HTR-8/SVneo (cell line): ENCODE measurements at regions not wholly inside any gene's neighbourhood (a gene's known extent, or its start where the extent isn't known, plus 50 kb on each side); places are given as distances from the start of the nearest gene placed in this dataset.
"Not testable (repeated sequence)": the region's sequence is repeated elsewhere in the genome, so short reads cannot be mapped to it uniquely, and the experiment has no call there.

Experiments used
- DNase-seq: peaks from one replicate; pipeline ENCODE4 v3.0.0; 2011; ENCODE audit warnings: low spot score, mixed read lengths; ENCODE audit not compliant: insufficient read length
- FAIRE-seq: peaks from 2 replicates; lab custom pipeline; 2011; peaks lifted over from hg19 to GRCh38; lab: Jason Lieb, UNC

GRCh38 chr5:152606776-152607364 lies 201.8 kb upstream of the NMUR2 start:
- no peak for FAIRE-seq
- DNase-seq, result no peak

GRCh38 chr5:152607401-152608160 lies 202.5 kb upstream of the NMUR2 start:
- FAIRE-seq (no peak), DNase-seq (no peak)

GRCh38 chr5:152608458-152608857 lies 203.4 kb upstream of the NMUR2 start:
- DNase-seq (no peak), FAIRE-seq (no peak)

DNA sequence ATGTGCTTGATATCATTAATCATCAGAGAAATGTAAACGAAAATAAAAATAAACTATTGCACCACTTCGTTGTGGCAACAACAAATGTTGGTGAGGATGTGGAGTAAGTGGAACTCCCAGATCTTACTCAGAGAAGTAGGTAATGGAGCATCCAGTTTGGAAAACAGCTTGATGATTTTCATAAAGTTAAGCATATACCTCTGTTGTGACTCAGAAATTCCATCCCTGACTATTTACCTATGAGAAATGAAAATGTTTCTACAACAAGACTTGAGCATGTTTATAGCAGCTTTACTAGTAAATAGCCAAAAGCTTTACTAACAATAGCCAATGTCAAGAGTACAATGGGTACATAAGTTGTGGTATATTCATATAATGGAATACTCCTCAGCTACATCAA lies 214.7 kb upstream of the NMUR2 start:
- FAIRE-seq (no peak), DNase-seq (no peak)

GRCh38 chr5:152622628-152623027 lies 217.5 kb upstream of the NMUR2 start:
- FAIRE-seq, result no peak
- no peak for DNase-seq

DNA sequence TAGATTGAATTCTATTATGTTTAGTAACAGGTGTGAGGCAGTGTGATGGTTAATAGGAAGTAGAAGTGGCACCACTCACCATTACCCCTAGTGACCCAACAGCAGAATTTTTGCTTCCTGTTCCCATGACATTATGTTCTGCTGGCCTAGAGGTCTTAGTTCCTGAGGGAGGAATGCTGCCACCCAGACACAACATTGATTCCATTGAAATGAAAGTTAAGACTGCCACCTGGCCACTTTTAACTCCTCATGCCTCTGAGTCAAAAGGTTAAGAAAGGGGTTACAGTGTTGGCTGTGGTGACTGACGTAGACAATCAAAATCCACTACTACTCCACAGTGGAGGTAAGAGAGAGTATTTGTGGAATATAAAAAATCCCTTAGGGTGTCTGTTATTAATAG lies 218.9 kb upstream of the NMUR2 start:
- FAIRE-seq, result no peak

DNA sequence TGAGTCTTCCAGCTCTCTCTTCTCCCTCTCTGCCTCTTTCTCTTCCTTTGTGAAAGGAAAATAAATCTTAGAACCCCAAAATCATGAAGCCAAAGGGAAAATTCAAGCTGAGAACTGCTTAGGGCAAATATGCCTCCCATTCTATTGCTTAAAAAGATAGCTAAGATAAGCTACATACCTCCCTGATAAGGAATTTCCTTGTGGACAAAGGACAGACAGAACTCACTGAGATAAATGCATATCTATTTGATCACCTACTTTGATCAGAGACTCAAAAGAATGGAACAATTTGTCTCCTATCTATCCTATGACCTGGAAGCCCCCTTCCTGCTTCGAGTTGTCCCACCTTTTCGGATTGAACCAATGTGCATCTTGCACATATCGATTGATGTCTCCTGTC lies 220.6 kb upstream of the NMUR2 start:
- no peak for DNase-seq
- FAIRE-seq, result no peak

More for the DNA sequence above, 218.9 kb upstream of the NMUR2 start:
- no peak for DNase-seq

DNA sequence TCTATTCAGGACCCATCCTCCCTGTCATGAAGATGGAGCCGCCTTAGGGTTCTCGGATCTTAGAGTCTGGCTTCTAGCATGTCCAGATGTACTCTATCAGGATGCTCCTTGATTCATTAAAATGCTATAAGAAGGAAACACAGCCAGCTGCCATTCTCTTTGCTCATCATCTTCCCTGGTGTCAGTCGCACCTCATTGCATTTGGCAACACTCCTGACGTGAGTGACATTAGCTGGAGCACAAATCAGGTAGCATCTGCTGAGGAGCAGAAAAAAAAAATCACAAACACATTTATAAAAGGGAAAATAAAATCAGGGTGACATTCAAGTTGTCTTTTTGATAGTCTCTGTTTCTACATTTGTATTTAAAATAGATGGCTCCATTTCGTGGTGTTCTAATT lies 226.1 kb upstream of the NMUR2 start:
- DNase-seq, result no peak
- FAIRE-seq, result no peak

GRCh38 chr5:152632360-152632759 lies 227.3 kb upstream of the NMUR2 start:
- no peak for DNase-seq
- FAIRE-seq, result no peak

DNA sequence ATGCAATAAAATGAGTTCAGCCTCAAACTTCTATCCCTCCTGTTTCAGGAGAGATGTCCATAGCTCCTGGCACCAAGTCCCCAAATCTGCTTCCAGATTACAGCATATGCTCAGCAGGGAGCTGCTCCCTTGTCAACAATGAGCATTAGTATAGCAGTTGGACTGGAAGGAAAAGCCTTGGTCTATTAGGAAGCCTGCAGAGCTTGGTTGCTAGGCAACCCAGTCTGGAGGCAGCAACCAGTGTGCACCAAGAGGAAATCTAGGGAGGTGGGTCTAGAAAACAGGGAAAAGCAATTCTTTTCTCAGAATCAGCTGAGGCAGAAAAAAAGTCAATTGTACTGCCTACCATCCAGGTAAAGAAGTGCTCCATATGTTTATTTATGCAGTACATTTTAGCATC lies 229.5 kb upstream of the NMUR2 start:
- FAIRE-seq (no peak), DNase-seq (no peak)

DNA sequence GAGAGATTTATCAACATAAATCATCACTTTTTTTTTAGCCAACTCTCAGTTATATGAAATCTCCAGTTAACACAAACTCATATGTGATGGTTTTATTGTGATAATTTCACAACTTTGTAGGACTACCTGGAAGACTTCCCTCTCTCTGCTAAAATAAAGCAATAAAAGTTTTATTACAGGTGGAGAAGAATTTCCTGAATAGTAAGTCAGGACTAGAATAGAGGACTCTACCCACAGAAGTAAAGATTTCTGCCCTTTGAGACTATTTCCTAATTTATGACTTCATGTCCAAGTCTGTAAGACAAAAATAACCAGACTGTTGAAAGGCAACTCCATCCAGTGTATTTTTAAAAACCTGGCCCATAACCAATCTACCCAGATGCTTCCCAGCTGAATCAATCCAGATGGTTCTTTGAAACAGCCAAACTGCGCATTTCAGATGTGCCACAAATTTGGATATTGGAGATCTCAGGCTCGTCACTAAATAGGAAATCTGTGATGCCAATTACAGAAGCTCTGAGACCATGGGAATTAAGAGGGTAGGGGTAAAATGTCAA lies 234.0 kb upstream of the NMUR2 start:
- FAIRE-seq, result no peak
- DNase-seq, result no peak

- FAIRE-seq (no peak), DNase-seq (no peak)
Measured at GRCh38 chr5:152641970-152642805, 237.1 kb upstream of the NMUR2 start.

- DNase-seq (no peak), FAIRE-seq (no peak)
Measured at GRCh38 chr5:152642880-152643279, 237.8 kb upstream of the NMUR2 start.

- FAIRE-seq (no peak), DNase-seq (no peak)
Measured at GRCh38 chr5:152644029-152644728, 239.1 kb upstream of the NMUR2 start.

GRCh38 chr5:152649609-152650008 lies 244.5 kb upstream of the NMUR2 start:
- DNase-seq (no peak), FAIRE-seq (no peak)

DNA sequence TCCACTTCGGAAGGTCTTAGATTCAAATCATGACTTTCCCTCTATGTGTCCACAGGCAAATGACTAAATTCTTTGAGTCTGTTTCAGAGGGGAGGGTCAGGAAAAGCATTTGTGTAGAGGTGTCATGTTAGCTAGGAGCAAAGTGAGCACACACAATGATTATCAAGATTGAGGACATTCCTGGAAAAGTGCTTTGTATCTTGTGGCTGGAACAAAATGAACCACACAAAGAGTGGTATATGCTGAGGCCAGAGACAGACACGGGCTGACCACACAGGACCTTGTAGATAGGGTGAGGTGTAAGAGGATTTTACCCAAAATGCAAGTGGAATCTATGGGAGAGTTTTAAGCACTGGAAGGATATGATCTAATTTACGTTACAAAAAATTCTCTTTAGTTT lies 245.3 kb upstream of the NMUR2 start:
- DNase-seq (no peak), FAIRE-seq (no peak)

- not testable (repeated sequence) for FAIRE-seq, DNase-seq
Measured at GRCh38 chr5:152659470-152659869, 254.4 kb upstream of the NMUR2 start.

DNA sequence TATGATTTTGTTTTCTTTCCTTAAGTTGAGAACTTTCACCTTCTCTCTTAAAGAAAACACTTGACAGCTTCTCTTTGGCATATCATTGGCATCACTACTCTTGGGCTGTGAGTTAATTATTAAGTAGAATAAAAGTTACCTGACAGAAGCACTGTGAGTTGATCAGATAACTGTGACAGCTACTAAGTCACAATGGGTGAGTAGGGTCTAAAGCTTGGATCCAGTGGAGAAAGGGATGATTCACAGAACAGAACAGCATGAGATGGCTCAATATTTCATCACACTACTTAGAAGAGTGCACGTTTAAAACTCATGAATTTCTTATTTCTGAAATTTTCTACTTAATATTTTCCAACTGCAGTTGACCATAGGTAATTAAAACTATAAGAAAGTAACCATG lies 268.5 kb upstream of the NMUR2 start:
- FAIRE-seq (no peak), DNase-seq (no peak)

GRCh38 chr5:152674403-152674802 lies 269.3 kb upstream of the NMUR2 start:
- FAIRE-seq (no peak), DNase-seq (no peak)

DNA sequence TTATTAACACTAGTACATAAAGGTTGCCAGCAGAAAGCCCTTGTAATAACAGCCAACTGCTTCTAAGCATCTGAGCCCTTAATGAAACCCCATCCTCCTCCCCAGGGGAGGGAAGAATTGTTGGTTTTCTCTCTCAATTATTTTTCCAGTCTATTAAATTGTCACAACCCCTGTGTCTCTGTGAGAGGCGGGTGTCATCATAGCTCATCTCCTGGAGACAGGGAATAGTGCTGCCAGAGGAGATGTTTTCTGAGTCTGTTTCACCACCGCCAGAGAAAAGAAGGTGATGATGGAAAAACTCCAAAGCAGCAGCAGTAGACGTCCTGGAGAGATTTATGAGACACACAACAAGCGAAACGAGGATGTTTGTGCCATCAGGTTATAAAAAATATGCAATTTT lies 271.1 kb upstream of the NMUR2 start:
- FAIRE-seq, result no peak
- no peak for DNase-seq
